GM18502 (cell line): ENCODE measurements at regions not wholly inside any gene's neighbourhood (a gene's known extent, or its start where the extent isn't known, plus 50 kb on each side); places are given as distances from the start of the nearest gene placed in this dataset.
"Not testable (repeated sequence)": the region's sequence is repeated elsewhere in the genome, so short reads cannot be mapped to it uniquely, and the experiment has no call there.

Experiments used
- ATAC-seq: cut with Tn5 transposase; IDR thresholded peaks from one replicate; pipeline ENCODE4 v1.9.1; 2021; ENCODE audit warnings: mild to moderate bottlenecking; ENCODE audit not compliant: unreplicated experiment, poor library complexity

DNA sequence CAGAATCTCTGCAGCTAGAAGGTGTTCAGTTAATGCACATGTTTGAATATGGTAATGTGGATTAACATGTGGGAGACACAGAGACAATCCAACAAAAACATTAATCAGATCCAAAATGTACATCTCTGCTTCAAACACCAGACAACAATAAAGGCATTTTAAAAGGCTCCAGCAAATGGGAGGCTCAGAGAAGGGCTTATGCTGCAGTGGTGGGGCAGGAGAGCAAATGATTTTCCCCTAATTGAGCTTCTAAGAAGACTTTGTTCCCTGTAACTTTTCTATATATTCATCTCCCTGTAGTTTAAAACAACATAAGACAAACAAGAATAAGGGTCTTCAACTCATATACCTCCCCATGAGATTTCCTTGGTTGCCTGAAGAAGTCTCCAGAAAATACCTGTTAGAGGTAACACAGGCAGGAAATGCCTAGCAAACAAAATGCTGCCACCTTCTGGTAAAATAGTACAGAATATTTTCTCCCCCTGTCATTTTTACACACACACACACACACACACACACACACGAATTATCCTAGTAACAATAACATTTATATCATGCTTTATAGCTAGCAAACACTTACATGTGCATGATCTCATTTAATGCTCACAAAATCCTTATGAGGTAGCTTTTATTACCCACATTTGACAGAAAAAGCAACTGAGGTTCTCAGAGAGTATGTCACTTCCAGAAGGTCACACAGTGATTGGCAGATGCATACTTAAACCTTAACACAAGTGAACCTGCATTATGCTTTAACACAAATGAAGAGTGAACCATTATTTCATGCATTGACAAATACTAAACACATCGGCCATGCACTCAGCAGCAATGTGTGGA is 123.4 kb upstream of the MB21D2 start:
- ATAC-seq, result peak; percentile 71

DNA sequence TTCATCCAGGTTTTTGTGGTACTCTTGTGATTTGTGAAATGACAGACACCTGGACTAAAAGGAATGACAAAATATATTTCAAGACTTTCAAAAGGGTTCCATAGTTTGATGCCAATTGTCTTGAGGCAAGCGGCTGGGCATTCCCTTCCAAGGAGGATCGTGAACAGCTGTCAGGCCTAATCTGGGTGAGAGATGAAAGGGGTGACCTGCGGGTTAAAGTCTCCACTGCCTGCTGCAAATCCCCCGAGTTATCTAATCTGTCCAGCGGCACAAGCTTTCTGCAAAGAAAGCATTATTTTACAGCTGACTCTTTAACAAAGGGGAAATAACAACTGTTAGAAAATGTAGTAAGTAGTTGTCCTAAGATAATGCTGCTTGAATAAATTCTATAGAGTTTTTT is 128.7 kb upstream of the MB21D2 start:
- no peak for ATAC-seq

DNA sequence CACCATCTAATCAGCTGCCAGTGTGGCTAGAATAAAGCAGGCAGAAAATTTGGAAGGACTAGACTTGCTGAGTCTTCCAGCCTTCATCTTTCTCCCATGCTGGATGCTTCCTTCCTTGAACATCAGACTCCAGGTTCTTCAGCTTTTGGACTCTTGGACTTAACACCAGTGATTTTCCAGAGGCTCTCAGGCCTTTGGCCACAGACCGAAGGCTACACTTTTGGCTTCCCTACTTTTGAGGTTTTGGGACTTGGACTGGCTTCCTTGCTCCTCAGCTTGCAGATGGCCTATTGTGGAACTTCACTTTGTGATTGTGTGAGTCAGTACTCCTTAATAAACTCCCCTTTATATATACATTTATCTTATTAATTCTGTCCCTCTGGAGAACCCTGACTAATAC is 129.8 kb upstream of the MB21D2 start:
- not testable (repeated sequence) for ATAC-seq

DNA sequence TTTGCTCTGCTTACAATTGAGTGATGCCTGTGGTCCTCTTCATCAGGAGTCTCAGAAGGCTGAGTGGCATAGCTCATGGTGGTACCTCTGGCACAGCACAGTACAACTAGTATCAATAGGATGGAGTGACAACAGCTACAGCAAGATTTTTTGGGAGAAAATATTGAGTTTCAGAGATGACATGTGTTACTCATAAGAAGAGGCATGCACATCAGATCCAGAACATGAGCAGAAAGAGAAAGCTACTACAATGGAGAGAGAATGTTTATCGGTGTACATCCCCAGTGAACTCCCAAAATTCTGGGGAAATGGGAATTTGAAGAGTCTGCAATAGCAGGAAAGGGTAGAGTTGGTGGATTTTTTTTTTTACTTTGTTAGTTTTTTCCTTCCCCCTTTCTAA is 130.5 kb upstream of the MB21D2 start:
- ATAC-seq, result no peak

DNA sequence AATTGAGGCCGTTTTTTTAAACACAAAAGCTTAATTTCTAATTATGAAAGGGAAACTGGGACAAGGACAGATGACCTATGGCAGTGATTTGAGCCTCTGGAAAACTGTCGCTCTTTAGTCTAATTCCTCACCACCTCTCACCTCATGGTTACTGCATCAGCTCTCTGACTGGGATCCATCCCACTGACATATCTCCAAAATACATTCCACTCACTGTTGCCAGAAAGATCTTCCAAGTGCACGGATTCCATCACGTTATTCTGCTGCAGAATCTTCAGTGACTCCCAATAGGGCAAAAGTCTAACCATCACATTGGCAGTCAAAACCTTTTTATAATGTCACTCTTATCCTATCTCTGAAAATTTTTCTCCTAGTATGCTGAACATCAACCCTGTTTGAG is 132.3 kb upstream of the MB21D2 start:
- ATAC-seq, result no peak

DNA sequence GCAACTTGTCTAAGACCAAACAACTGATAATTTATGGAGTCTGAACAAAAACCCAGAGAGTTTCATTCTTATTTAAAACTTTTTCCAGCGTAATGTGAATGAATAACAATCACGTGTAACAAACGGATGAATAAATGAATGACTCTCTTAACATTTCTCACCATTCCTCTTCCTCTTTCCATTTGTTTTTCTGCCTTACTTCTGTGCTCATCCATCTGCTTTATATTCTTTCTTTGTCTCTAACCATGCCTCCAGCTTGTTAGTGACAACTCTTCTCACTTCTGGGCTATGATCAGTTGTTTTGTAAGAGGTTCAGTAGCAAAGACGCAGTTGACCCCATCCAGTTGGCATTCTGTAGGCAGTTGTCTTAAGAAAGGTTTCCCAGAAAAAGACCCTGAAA is 133.7 kb upstream of the MB21D2 start:
- ATAC-seq, result no peak

DNA sequence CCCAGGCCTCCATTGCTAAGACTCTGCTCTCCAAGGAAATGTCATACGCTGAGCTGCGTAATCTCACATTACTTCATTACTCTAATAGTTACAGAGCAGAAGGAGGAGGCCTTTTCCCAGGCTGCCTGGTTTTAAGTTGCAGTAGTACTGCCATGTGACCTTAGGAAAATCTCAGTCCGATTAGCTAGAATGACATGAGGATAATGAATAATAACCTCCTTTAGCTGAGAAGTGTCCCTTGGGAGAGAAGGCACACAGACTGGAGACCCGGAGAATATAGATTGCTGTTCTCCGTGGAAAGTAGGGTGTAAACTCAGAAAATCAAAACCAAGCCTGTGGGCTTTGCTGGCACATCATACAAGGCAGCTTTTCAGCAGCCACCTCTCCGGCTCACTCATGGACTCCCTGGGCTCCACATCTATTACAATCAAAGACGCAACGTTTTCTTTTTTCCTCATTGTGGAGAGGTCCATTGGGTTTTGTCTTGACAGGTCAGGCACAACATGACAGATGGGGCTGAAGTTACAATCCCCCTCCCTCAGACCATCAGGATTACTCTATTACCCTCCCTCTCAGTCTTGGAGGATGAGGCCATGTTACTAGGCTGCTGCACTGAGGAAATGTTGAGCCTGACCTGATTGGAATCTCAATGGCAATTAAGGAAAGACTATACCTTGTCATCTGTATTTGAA is 134.8 kb upstream of the MB21D2 start:
- ATAC-seq, result no peak

DNA sequence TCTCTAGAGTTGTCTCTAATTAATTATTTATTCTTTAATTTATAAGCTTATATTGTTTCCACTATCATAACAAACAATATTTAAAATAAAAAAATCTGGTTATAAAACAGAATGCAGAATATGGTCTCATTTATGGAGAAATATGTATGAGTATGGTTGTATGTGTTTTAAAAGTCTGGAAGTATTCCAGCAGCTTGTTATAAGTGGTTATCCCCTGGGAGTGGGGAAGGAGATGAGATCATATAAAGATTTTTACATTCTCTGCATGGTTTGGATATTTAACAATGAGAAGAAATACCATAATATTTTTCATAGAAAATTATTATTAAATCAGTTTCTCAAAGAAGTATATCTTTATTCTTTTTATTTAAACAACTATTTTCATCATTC is 135.4 kb upstream of the MB21D2 start:
- no peak for ATAC-seq

DNA sequence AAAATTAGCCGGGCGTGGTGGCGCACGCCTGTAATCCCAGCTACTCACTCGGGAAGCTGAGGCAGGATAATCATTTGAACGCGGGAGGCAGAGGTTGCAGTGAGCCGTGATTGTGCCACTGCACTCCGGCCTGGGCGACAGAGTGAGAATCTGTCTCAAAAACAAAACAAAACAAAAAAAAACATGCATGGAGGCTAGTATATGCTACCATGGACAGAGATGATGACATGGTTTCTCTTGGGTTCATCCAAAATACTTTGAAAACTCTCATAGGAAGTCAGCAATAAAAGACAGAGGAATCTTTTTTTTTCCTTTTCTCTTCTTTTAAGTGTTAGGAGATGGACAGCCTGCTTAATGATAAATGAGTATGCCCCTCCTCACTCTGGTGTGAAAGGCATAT is 137.7 kb upstream of the MB21D2 start:
- no peak for ATAC-seq

DNA sequence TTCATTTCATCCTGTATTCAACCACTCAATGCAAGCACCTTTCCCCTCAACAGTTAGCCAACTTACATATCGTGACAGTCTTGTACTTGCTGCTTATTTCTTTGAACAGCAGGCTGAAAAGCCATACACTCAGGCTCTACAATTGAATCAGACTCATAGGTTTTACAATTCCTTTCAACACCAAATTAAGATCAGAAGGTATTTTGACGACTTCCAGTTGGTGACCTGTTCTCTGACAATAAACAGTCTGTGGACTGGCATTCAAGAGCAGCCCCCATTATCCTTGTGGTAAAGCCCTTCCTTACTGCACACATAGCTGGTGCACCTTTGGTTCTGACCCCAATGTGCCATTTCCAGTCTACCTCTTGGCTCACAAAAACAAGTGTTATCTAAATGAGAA is 140.0 kb upstream of the MB21D2 start:
- ATAC-seq, result no peak

DNA sequence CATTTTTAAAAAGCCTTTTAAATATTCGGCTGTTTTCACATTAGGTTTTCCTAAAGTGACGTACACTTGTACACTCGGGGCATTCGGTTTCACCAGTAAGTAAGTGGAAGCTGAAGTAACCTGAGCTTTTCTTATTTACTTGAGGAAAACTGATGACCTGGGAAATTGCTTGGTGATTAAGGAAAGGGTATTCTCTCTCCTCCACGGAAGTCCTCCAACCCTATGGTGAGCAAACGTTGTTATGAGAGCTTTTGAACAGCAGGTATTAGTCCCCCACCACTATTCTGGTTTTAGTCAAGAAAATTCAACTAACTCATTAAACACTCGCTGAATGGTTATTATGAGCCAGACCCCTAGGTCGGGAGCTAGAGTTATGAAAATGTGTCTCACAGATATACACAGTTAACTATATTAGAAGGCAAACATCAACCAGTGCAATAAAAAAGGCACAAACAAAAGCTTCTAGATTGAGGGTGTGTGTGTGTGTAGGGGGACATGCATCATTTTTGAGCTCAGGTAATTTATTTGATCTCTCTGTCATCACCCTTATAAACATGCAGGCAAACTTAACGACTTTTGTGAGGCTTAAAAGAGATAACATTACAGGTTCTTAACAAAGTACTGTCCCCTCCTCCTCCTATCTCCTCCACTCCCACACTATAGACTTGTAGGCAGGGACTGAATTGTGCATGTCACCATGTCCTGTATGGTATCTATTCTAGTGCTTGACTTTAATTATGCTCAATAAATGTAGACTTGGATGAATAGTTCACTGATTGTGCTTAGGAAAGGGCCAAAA is 143.3 kb upstream of the MB21D2 start:
- ATAC-seq, result no peak

DNA sequence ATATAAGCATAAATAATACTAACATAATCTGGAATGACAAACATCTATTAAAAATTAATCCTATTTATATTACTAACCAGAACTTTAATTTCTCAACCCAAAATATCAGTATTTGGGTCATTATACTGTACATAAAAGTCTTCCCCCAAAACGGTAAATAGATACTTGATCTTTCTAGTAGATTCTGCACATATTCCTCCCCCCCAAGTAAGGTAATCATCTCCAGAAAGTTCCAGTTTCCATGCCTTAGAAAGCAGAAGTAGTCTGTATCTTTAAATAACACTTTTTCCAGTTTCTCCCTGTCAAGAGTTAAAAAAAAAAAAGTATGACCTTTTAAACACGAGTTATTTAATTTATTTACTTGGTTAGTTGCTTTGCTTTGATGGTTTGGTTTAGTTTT is 150.7 kb upstream of the MB21D2 start:
- no peak for ATAC-seq

DNA sequence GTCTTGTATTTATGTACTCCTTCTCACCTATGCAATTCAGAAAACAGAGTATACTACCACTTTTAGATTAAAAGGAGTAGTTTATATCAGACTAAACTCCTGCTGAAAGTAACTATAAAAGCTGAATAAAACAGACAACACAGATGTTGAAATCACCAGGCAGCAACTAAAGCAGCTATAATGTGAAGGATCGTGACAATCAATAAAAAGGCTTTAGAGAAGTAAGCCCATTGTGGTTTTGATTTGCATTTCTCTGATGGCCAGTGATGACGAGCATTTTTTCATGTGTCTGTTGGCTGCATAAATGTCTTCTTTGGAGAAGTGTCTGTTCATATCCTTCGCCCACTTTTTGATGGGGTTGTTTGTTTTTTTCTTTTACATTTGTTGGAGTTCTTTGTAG is 152.1 kb upstream of the MB21D2 start:
- not testable (repeated sequence) for ATAC-seq

DNA sequence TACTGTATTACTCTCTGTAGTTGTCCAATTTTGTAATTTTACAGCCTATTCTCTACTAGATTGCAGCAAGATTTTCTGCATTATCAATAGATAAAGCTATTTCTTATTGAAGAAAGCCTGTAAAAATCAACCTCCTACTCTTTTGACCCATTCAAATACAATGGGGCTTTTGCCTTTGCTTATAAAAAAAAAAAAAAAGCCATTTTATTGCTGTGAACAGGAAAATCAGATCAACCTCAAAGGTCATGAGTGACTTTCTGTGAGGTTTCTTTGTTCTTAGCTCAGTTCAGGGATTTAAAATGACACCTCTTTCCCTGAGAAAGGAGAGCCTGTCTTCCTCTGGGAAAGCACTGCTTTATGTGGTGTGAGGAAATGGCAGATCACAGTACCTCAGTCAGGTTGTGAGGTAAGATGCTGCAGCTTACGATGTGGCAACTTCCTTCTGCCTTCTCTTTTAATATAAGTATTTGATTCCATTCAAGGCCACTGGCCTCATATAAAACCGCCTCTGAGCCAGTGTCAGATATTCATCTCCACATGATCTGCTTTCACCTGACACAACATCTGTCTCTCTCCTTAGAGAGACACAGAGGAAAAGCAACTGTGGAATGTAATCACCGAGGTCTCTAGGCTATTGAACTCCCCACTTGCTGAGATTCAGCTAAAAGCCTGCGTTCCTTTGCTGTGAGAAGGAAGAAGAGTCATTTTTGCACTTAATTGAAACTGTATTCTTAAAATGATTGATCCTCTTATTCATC is 161.5 kb upstream of the MB21D2 start:
- ATAC-seq, result no peak

DNA sequence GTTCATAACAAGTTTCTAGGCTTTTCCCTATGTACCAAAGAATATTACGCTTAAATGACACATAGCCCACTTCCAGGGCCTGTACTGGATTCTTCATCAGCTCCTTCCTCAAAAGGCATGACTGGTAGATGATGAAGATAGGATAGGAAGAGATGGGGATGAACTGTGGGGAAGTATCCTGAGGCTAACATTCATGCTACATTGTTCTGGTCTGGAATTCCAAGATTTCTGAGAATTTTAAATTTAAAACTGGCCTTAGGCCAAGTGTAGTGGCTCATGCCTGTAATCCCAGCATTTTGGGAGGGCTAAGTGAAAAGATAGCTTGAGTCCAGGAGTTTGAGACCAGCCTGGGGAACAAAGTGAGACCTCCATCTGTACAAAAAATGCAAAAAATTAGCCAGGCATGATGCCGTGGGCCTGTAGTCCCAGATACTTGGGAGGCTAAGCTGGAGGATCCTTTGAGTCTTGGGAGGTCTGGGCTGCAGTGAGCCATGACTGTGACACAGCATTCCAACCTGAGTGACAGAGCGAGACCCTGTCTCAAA is 160.1 kb upstream of the PLAAT1 start:
- no peak for ATAC-seq

DNA sequence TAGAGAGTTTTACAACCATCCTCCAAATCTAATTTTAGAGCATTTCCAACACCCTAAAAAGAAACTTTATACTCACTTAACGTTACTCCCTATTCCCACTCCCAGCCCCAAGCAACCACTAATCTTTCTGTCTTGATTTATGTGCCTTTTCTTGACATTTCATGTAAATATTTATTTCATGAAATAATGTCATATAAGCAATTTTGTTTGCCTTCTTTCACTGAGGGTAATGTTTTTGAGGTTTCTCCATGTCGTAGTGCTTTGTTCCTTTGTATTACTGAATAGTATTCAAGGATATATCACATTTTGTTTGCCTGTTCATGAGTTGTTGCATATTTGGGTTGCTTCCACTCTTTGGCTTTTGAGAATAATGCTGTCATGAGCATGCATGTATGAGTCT is 155.4 kb upstream of the PLAAT1 start:
- no peak for ATAC-seq

DNA sequence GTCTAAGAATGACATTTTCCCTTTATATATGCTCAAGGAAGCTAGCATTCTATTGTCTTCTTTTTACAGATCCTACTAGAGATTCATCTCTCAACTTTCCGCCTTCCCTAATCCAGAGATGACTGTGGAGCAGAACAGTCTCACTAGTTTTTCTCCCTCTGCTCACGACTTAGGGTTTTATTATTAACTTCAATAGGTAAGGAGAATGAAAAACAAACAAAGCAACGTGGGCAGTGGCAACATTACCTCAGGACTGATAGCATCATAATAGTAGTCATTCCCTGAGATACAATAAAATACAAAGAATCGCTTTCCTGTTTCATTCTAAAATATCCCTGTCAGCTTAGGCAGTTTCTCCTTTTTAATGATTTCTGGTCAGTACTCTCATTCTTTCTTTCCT is 154.3 kb upstream of the PLAAT1 start:
- no peak for ATAC-seq

DNA sequence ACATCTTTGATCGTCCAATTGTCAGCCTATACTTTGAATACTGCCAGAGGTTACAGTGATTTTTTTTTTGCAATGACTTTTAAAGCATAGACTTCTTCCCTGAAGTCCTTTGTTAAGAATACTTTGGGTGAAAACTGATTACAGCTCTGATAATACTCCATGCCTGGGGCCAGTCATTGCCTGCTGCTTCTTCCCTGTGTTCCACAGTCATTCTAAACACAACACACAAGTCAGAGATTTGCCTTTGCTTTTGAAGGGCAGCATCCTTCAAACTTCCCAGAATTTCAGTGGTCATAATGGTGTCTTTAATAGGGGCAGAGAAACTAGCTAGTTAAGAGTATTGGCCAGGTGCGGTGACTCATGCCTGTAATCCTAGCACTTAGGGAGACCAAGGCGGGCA is 153.7 kb upstream of the PLAAT1 start:
- no peak for ATAC-seq

DNA sequence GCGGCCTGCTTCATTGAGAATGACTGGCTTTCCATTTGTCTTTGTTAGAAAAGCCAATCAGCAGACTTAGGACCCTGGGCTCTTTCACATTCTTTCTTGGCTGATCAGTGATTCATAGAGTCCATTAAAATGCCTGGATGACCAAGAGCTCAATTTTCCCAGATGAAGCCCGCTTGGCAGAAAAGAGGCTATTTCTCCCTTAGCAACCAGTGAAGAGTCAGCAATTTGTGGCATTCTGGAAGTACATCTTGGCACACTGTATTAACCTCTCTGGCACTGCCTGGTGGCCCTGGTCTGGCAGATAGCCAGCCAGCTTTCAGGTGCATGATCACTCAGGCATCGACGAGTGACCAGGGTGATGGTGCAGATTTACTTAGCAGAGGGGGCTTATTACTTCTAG is 145.7 kb upstream of the PLAAT1 start:
- no peak for ATAC-seq

DNA sequence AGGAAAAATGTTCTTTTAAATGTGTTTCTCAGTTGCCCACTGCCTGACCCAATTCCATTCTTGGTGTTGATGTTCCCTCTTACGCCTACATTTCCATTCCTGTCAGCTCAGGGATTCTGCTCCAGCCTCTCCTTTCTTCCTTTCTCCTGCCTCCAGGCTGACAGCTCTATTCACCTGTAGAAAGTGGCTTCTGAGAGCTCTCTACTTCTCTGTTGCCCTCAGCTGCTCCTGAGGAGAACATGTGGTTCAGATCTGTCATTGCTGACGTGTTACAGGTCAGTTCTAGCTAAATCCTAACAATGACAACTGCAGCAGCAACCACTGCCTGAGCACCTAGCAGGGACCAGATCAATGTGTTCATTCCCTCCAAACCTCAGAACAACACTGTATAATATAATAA is 144.9 kb upstream of the PLAAT1 start:
- no peak for ATAC-seq
